PC-3 (cell line): ENCODE measurements at regions not wholly inside any gene's neighbourhood (a gene's known extent, or its start where the extent isn't known, plus 50 kb on each side); places are given as distances from the start of the nearest gene placed in this dataset.

Experiments used
- EZH2 ChIP-seq: fragments of 300-600 bp; sonication (generic); IDR thresholded peaks from one replicate; pipeline ENCODE4 v1.6.1; 2017; ENCODE audit warnings: antibody characterized with exemption, mild to moderate bottlenecking, low read length; ENCODE audit not compliant: unreplicated experiment
- EZH2phosphoT487 ChIP-seq: fragments of 300-600 bp; sonication (generic); IDR thresholded peaks from 2 replicates; pipeline ENCODE4 v1.6.1; 2018; ENCODE audit warnings: mild to moderate bottlenecking, antibody characterized with exemption, low read length, borderline replicate concordance
- TF ChIP-seq, protein P1 (sequence below): fragments of 300-600 bp; sonication (generic); conservative IDR thresholded peaks from 2 replicates; pipeline ENCODE4 v1.5.1; 2017; ENCODE audit warnings: antibody characterized with exemption, low read depth, mild to moderate bottlenecking, low read length

- TF ChIP-seq, protein P1, sequence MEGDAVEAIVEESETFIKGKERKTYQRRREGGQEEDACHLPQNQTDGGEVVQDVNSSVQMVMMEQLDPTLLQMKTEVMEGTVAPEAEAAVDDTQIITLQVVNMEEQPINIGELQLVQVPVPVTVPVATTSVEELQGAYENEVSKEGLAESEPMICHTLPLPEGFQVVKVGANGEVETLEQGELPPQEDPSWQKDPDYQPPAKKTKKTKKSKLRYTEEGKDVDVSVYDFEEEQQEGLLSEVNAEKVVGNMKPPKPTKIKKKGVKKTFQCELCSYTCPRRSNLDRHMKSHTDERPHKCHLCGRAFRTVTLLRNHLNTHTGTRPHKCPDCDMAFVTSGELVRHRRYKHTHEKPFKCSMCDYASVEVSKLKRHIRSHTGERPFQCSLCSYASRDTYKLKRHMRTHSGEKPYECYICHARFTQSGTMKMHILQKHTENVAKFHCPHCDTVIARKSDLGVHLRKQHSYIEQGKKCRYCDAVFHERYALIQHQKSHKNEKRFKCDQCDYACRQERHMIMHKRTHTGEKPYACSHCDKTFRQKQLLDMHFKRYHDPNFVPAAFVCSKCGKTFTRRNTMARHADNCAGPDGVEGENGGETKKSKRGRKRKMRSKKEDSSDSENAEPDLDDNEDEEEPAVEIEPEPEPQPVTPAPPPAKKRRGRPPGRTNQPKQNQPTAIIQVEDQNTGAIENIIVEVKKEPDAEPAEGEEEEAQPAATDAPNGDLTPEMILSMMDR, result no peak
- TF ChIP-seq EZH2 (no peak), EZH2phosphoT487 (no peak)
Observed at GRCh38 chr13:99663185-99663825, 162.0 kb downstream of the TM9SF2 start.
